Spleen (tissue), 11 donors: ENCODE measurements at regions not wholly inside any gene's neighbourhood (a gene's known extent, or its start where the extent isn't known, plus 50 kb on each side); places are given as distances from the start of the nearest gene placed in this dataset.

Source experiments
- DNase-seq: peaks from one replicate; pipeline ENCODE4 v3.0.0-alpha.2; 2020
- H3K27ac ChIP-seq, 8 donors: fragments of 200-600 bp; sonication (generic) in 7 of 8; 1 replicate in 4 of 8; 2 replicates in 4 of 8; pipeline versions ENCODE4 v1.5.0 to v1.8.0; 2016 to 2021; ENCODE audit warnings: inconsistent platforms in 4 of 8, mild to moderate bottlenecking in 4 of 8, moderate library complexity in 1 of 8
- H3K27me3 ChIP-seq, 7 donors: fragments of 200-600 bp; sonication (generic) in 6 of 7; replicated peaks in 1 of 7; 1 replicate in 4 of 7; 2 replicates in 3 of 7; pipeline versions ENCODE4 v1.5.0 to v1.8.0; 2016 to 2021; ENCODE audit warnings: inconsistent platforms in 3 of 7, mild to moderate bottlenecking in 1 of 7
- H3K36me3 ChIP-seq, 6 donors: fragments of 200-600 bp; sonication (generic) in 5 of 6; 1 replicate in 4 of 6; 2 replicates in 2 of 6; pipeline versions ENCODE4 v1.5.0 to v1.8.0; 2016 to 2021; ENCODE audit warnings: inconsistent platforms in 2 of 6
- H3K4me1 ChIP-seq, 6 donors: fragments of 200-600 bp; sonication (generic) in 5 of 6; 1 replicate in 3 of 6; 2 replicates in 3 of 6; pipeline versions ENCODE4 v1.5.0 to v1.8.0; 2016 to 2021; ENCODE audit warnings: inconsistent platforms in 3 of 6
- H3K4me3 ChIP-seq, 8 donors: fragments of 200-600 bp; sonication (generic) in 7 of 8; 1 replicate in 4 of 8; 2 replicates in 4 of 8; pipeline versions ENCODE4 v1.5.0 to v1.8.0; 2016 to 2021; ENCODE audit warnings: inconsistent platforms in 4 of 8, mild to moderate bottlenecking in 4 of 8, moderate library complexity in 2 of 8
- H3K9me3 ChIP-seq, 8 donors: fragments of 200-600 bp; sonication (generic) in 7 of 8; 1 replicate in 4 of 8; 2 replicates in 4 of 8; pipeline versions ENCODE4 v1.5.0 to v1.8.0; 2016 to 2021; ENCODE audit warnings: inconsistent platforms in 4 of 8
- CTCF ChIP-seq, 11 experiments: fragments of 200-600 bp in 7 of 11; fragments of 450-650 bp in 4 of 11; sonication (generic) in 4 of 11; IDR thresholded peaks in 8 of 11; conservative IDR thresholded peaks in 3 of 11; 1 replicate in 7 of 11; 2 replicates in 4 of 11; pipeline versions ENCODE4 v1.4.0 to v1.8.0; 2016 to 2021; ENCODE audit warnings: antibody characterized with exemption in 11 of 11, inconsistent platforms in 4 of 11, mild to moderate bottlenecking in 1 of 11
- POLR2A ChIP-seq, 3 donors: fragments of 450-650 bp; IDR thresholded peaks; one replicate each; pipeline ENCODE4 v1.5.1; 2017; ENCODE audit warnings: antibody characterized with exemption in 3 of 3, mild to moderate bottlenecking in 1 of 3
- POLR2AphosphoS5 ChIP-seq, 3 donors: sonication (generic); formaldehyde crosslinking; IDR thresholded peaks; one replicate each; pipeline ENCODE4 v1.5.1; 2017; ENCODE audit warnings: antibody characterized with exemption in 3 of 3
- WGBS, 5 donors: extraction: QIAGEN DNeasy Blood & Tissue Kit in 3 of 5; methylation state at CpG; one replicate each; pipeline versions ENCODE4 v1.1.5 to v1.1.7; 2013 to 2018; 5-methylcytosine and 5-hydroxymethylcytosine counted together
- intact Hi-C: fragments of 100-400 bp; cut with DNase I; formaldehyde crosslinking; loops from one replicate; pipeline ENCODE4 v1.15.0; 2023; ENCODE audit warnings: low total_unique reads
- donor health status: healthy with polysubstance abuse.
- donor health status: DM: no; HTN: no; CAD: no; lungs with moderate emphysema.
- donor health status: DM: no; HTN: no; CAD: no.
- donor health status: Bipolar disorder and iron deficiency.
- donor health status: healthy.
- donor health status: DM: no; HTN: no; CAD: no.
- donor health status: DM: yes; HTN: yes; CAD: no.

GRCh38 chr7:88480271-88480670 is 173.6 kb upstream of the STEAP4 start:
- H3K36me3 ChIP-seq = no peaks in the 10 kb centered on the region
- TF ChIP-seq CTCF (IDR thresholded peaks at IDR 0.05 in 8 of 11, conservative IDR thresholded peaks at IDR 0.05 in 3 of 11) = no peak
- no peak for TF ChIP-seq POLR2A (IDR thresholded peaks at IDR 0.05)
- no peak for TF ChIP-seq POLR2AphosphoS5 (IDR thresholded peaks at IDR 0.05)
- H3K4me3 ChIP-seq = no peak overlapping the region
- intact Hi-C loops = no loop called here
- DNase-seq = no peak
- H3K27ac ChIP-seq = no peak overlapping the region
- H3K9me3 ChIP-seq = no peaks in the 10 kb centered on the region
- 45 to 86% (median 72%) methylated on average over 4 of the region's 4 CpGs for WGBS, 5 donors
- H3K27me3 ChIP-seq = no peaks in the 10 kb centered on the region
- no peaks in the 10 kb centered on the region for H3K4me1 ChIP-seq

GRCh38 chr7:88477976-88478375 is 171.3 kb upstream of the STEAP4 start:
- no peaks in the 10 kb centered on the region for H3K27me3 ChIP-seq
- no peak overlapping the region for H3K27ac ChIP-seq
- no peaks in the 10 kb centered on the region for H3K4me1 ChIP-seq
- intact Hi-C loops = no loop called here
- no peak for TF ChIP-seq POLR2A (IDR thresholded peaks at IDR 0.05)
- TF ChIP-seq CTCF (IDR thresholded peaks at IDR 0.05 in 8 of 11, conservative IDR thresholded peaks at IDR 0.05 in 3 of 11) = no peak
- no peak for TF ChIP-seq POLR2AphosphoS5 (IDR thresholded peaks at IDR 0.05)
- H3K4me3 ChIP-seq = no peak overlapping the region
- no peaks in the 10 kb centered on the region for H3K9me3 ChIP-seq
- no peaks in the 10 kb centered on the region for H3K36me3 ChIP-seq
- DNase-seq = no peak

- intact Hi-C loops = no loop called here
- Histone ChIP-seq H3K27me3 (no peaks in the 10 kb centered on the region), H3K27ac (no peak overlapping the region), H3K4me1 (no peaks in the 10 kb centered on the region), H3K36me3 (no peaks in the 10 kb centered on the region), H3K9me3 (no peaks in the 10 kb centered on the region), H3K4me3 (no peak overlapping the region)
- DNase-seq = no peak
- TF ChIP-seq CTCF (IDR thresholded peaks at IDR 0.05 in 8 of 11, conservative IDR thresholded peaks at IDR 0.05 in 3 of 11) = no peak
- no peak for TF ChIP-seq POLR2A (IDR thresholded peaks at IDR 0.05)
- TF ChIP-seq POLR2AphosphoS5 (IDR thresholded peaks at IDR 0.05) = no peak
- 60 to 84% (median 70%) methylated on average over 4 of the region's 4 CpGs for WGBS, 5 donors
Measured at GRCh38 chr7:88465600-88465999, 158.9 kb upstream of the STEAP4 start.

GRCh38 chr7:88462799-88463198 is 156.1 kb upstream of the STEAP4 start:
- H3K36me3 ChIP-seq = no peaks in the 10 kb centered on the region
- H3K27ac ChIP-seq = no peak overlapping the region
- H3K4me1 ChIP-seq = no peaks in the 10 kb centered on the region
- H3K4me3 ChIP-seq = no peak overlapping the region
- TF ChIP-seq CTCF (IDR thresholded peaks at IDR 0.05 in 8 of 11, conservative IDR thresholded peaks at IDR 0.05 in 3 of 11) (no peak), POLR2AphosphoS5 (IDR thresholded peaks at IDR 0.05) (no peak), POLR2A (IDR thresholded peaks at IDR 0.05) (no peak)
- intact Hi-C loops = no loop called here
- no peak for DNase-seq
- H3K9me3 ChIP-seq = no peaks in the 10 kb centered on the region
- H3K27me3 ChIP-seq = no peaks in the 10 kb centered on the region
